ENCODE measurements at regions not wholly inside any gene's neighbourhood (a gene's known extent, or its start where the extent isn't known, plus 50 kb on each side); places are given as distances from the start of the nearest gene placed in this dataset.

GRCh38 chr3:13248640-13249039 is 171.5 kb downstream of the NUP210 start:
- no peak overlapping the region for H2AFZ ChIP-seq (ENCODE audit: low read length)
- TF ChIP-seq EZH2 (optimal IDR thresholded peaks at IDR 0.05; ENCODE audit: low read depth, low read length) (no peak), EZH2phosphoT487 (IDR thresholded peaks at IDR 0.05; ENCODE audit: low read length) (no peak)
- TF ChIP-seq, protein P1, sequence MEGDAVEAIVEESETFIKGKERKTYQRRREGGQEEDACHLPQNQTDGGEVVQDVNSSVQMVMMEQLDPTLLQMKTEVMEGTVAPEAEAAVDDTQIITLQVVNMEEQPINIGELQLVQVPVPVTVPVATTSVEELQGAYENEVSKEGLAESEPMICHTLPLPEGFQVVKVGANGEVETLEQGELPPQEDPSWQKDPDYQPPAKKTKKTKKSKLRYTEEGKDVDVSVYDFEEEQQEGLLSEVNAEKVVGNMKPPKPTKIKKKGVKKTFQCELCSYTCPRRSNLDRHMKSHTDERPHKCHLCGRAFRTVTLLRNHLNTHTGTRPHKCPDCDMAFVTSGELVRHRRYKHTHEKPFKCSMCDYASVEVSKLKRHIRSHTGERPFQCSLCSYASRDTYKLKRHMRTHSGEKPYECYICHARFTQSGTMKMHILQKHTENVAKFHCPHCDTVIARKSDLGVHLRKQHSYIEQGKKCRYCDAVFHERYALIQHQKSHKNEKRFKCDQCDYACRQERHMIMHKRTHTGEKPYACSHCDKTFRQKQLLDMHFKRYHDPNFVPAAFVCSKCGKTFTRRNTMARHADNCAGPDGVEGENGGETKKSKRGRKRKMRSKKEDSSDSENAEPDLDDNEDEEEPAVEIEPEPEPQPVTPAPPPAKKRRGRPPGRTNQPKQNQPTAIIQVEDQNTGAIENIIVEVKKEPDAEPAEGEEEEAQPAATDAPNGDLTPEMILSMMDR (IDR thresholded peaks at IDR 0.05; ENCODE audit: low read length), result no peak
- no peaks in the 10 kb centered on the region for H3F3A ChIP-seq (ENCODE audit: insufficient read depth, low read length)
- no peaks in the 10 kb centered on the region for H4K20me1 ChIP-seq (ENCODE audit: insufficient read depth, low read length)
- no peak for DNase-seq
- H3K4me2 ChIP-seq (ENCODE audit: low read depth, low read length), result no peak overlapping the region
- no peaks in the 10 kb centered on the region for H3K79me2 ChIP-seq (ENCODE audit: low read length)
- H3K4me1 ChIP-seq (ENCODE audit: low read length), result no peaks in the 10 kb centered on the region
- no peak overlapping the region for H3K9ac ChIP-seq (ENCODE audit: low read length)
- H3K9me3 ChIP-seq (replicated peaks; ENCODE audit: insufficient read depth, low read length), result no peaks in the 10 kb centered on the region
- no peaks in the 10 kb centered on the region for H3K36me3 ChIP-seq (replicated peaks; ENCODE audit: insufficient read depth, low read length)
- no peak overlapping the region for H3K27ac ChIP-seq (ENCODE audit: low read length)
- H3K27me3 ChIP-seq (replicated peaks; ENCODE audit: insufficient read depth, low read length), result no peaks in the 10 kb centered on the region
- no peaks in the 10 kb centered on the region for H3K9me2 ChIP-seq (replicated peaks; ENCODE audit: insufficient read depth, low read length)
- no peak overlapping the region for H3K4me3 ChIP-seq (ENCODE audit: low read length)

DNA sequence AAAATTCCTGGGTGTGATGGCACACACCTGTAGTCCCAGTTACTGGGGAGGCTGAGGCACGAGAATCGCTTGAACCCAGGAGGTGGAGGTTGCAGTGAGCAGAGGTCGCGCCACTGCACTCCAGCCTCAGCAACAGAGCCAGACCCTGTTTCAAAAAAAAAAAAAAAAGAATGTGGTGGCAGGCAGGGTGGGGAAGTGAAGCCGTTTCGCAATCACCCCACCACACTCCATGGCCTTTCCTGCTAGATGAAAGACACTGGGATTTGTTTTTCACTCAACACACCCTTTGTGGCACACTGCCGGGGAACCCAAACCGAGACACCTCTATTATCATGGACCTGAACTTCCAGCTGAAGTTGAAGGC is 172.4 kb upstream of the IQSEC1 start:
- no peaks in the 10 kb centered on the region for H3K9me2 ChIP-seq (replicated peaks; ENCODE audit: insufficient read depth, low read length)
- no peaks in the 10 kb centered on the region for H3K27me3 ChIP-seq (replicated peaks; ENCODE audit: insufficient read depth, low read length)
- no peaks in the 10 kb centered on the region for H3F3A ChIP-seq (ENCODE audit: insufficient read depth, low read length)
- H3K9ac ChIP-seq (ENCODE audit: low read length), result no peak overlapping the region
- H3K27ac ChIP-seq (ENCODE audit: low read length), result no peak overlapping the region
- no peak overlapping the region for H2AFZ ChIP-seq (ENCODE audit: low read length)
- no peaks in the 10 kb centered on the region for H3K4me1 ChIP-seq (ENCODE audit: low read length)
- no peaks in the 10 kb centered on the region for H3K36me3 ChIP-seq (replicated peaks; ENCODE audit: insufficient read depth, low read length)
- no peak overlapping the region for H3K4me3 ChIP-seq (ENCODE audit: low read length)
- TF ChIP-seq, protein P1 (IDR thresholded peaks at IDR 0.05; ENCODE audit: low read length), result no peak
- no peaks in the 10 kb centered on the region for H3K9me3 ChIP-seq (replicated peaks; ENCODE audit: insufficient read depth, low read length)
- no peaks in the 10 kb centered on the region for H3K79me2 ChIP-seq (ENCODE audit: low read length)
- no peaks in the 10 kb centered on the region for H4K20me1 ChIP-seq (ENCODE audit: insufficient read depth, low read length)
- DNase-seq, result no peak
- no peak overlapping the region for H3K4me2 ChIP-seq (ENCODE audit: low read depth, low read length)

- H3K27me3 ChIP-seq (replicated peaks; ENCODE audit: insufficient read depth, low read length), result no peaks in the 10 kb centered on the region
- H2AFZ ChIP-seq (ENCODE audit: low read length), result no peak overlapping the region
- H3K4me2 ChIP-seq (ENCODE audit: low read depth, low read length), result no peak overlapping the region
- no peaks in the 10 kb centered on the region for H4K20me1 ChIP-seq (ENCODE audit: insufficient read depth, low read length)
- no peaks in the 10 kb centered on the region for H3K4me1 ChIP-seq (ENCODE audit: low read length)
- no peak overlapping the region for H3K4me3 ChIP-seq (ENCODE audit: low read length)
- no peaks in the 10 kb centered on the region for H3F3A ChIP-seq (ENCODE audit: insufficient read depth, low read length)
- no peak for DNase-seq
- no peak overlapping the region for H3K27ac ChIP-seq (ENCODE audit: low read length)
- no peaks in the 10 kb centered on the region for H3K9me2 ChIP-seq (replicated peaks; ENCODE audit: insufficient read depth, low read length)
- H3K9me3 ChIP-seq (replicated peaks; ENCODE audit: insufficient read depth, low read length), result no peaks in the 10 kb centered on the region
- H3K36me3 ChIP-seq (replicated peaks; ENCODE audit: insufficient read depth, low read length), result no peaks in the 10 kb centered on the region
- TF ChIP-seq, protein P1 (IDR thresholded peaks at IDR 0.05; ENCODE audit: low read length), result no peak
- TF ChIP-seq EZH2 (optimal IDR thresholded peaks at IDR 0.05; ENCODE audit: low read depth, low read length), result no peak
- no peak for TF ChIP-seq EZH2phosphoT487 (IDR thresholded peaks at IDR 0.05; ENCODE audit: low read length)
- no peak overlapping the region for H3K9ac ChIP-seq (ENCODE audit: low read length)
- H3K79me2 ChIP-seq (ENCODE audit: low read length), result no peaks in the 10 kb centered on the region
These were observed 170.4 kb upstream of the IQSEC1 start for GRCh38 chr3:13243586-13243985.

DNA sequence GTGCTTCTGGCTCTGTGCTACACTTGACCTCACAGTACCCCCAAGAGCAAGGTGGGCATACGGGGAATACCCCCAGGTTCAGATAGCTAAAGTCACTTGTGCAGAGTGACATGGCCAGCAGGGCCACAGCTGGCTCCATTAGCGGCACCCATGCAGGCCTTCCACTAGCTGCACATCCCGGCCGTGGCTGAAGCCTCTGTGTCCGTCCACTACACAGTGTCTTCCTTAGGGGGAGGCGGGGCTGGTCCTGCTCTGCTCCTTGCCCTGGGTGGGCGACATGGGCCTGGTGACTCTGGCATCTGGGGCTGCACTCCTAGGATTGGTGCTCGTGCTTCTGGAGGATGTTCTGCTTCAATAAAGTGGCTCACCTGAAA is 169.1 kb upstream of the IQSEC1 start:
- Histone ChIP-seq H3K9me3 (replicated peaks; ENCODE audit: insufficient read depth, low read length) (no peaks in the 10 kb centered on the region), H3K4me1 (ENCODE audit: low read length) (no peaks in the 10 kb centered on the region), H3F3A (ENCODE audit: insufficient read depth, low read length) (no peaks in the 10 kb centered on the region), H3K9me2 (replicated peaks; ENCODE audit: insufficient read depth, low read length) (no peaks in the 10 kb centered on the region), H3K36me3 (replicated peaks; ENCODE audit: insufficient read depth, low read length) (no peaks in the 10 kb centered on the region), H3K79me2 (ENCODE audit: low read length) (no peaks in the 10 kb centered on the region), H4K20me1 (ENCODE audit: insufficient read depth, low read length) (no peaks in the 10 kb centered on the region), H3K9ac (ENCODE audit: low read length) (no peak overlapping the region), H3K27ac (ENCODE audit: low read length) (no peak overlapping the region), H3K27me3 (replicated peaks; ENCODE audit: insufficient read depth, low read length) (no peaks in the 10 kb centered on the region), H3K4me2 (ENCODE audit: low read depth, low read length) (no peak overlapping the region), H3K4me3 (ENCODE audit: low read length) (no peak overlapping the region), H2AFZ (ENCODE audit: low read length) (no peak overlapping the region)
- no peak for DNase-seq
- TF ChIP-seq EZH2phosphoT487 (IDR thresholded peaks at IDR 0.05; ENCODE audit: low read length), result no peak
- no peak for TF ChIP-seq EZH2 (optimal IDR thresholded peaks at IDR 0.05; ENCODE audit: low read depth, low read length)
- TF ChIP-seq, protein P1 (IDR thresholded peaks at IDR 0.05; ENCODE audit: low read length), result no peak
